Keratinocyte (primary cell): ENCODE measurements at regions not wholly inside any gene's neighbourhood (a gene's known extent, or its start where the extent isn't known, plus 50 kb on each side); places are given as distances from the start of the nearest gene placed in this dataset.

Experiments used
- DNase-seq: peaks from one replicate; pipeline ENCODE4 v3.0.0-alpha.2; 2011; ENCODE audit warnings: low read depth, missing footprints, low spot score
- FAIRE-seq: peaks from 2 replicates; lab custom pipeline; 2011; peaks lifted over from hg19 to GRCh38; lab: Jason Lieb, UNC
- H2AFZ ChIP-seq: 2 replicates; pipeline ENCODE4 v1.6.0; 2012; ENCODE audit warnings: low read length, control low read depth, inconsistent platforms; ENCODE audit not compliant: control insufficient read depth
- H3K27ac ChIP-seq: 2 replicates; pipeline ENCODE4 v1.5.1; 2011; ENCODE audit warnings: low read length; ENCODE audit not compliant: control insufficient read depth, insufficient read depth
- H3K27me3 ChIP-seq: 3 replicates; pipeline ENCODE4 v1.6.0; 2011; ENCODE audit warnings: low read length; ENCODE audit not compliant: control insufficient read depth, insufficient read depth; ENCODE audit errors: extremely low read depth
- H3K36me3 ChIP-seq, 2 experiments: 2 replicates in 1 of 2; 3 replicates in 1 of 2; pipeline ENCODE4 v1.5.1; 2011; ENCODE audit warnings: low read length in 2 of 2, mild to moderate bottlenecking in 1 of 2; ENCODE audit not compliant: control insufficient read depth in 2 of 2, insufficient read depth in 2 of 2; ENCODE audit errors: extremely low read depth in 1 of 2
- H3K4me1 ChIP-seq: 3 replicates; pipeline ENCODE4 v1.5.1; 2011; ENCODE audit warnings: low read length; ENCODE audit not compliant: control insufficient read depth, insufficient read depth; ENCODE audit errors: extremely low read depth
- H3K4me2 ChIP-seq: 3 replicates; pipeline ENCODE4 v1.6.0; 2011; ENCODE audit warnings: low read depth, low read length; ENCODE audit not compliant: control insufficient read depth, insufficient read depth; ENCODE audit errors: extremely low read depth
- H3K4me3 ChIP-seq, 3 experiments: fragments of 200-600 bp in 1 of 3; sonication (generic) in 1 of 3; 2 replicates in 2 of 3; 3 replicates in 1 of 3; pipeline ENCODE4 v1.5.1; 2011 to 2016; ENCODE audit warnings: low read length in 3 of 3, mild to moderate bottlenecking in 3 of 3, control low read depth in 2 of 3, inconsistent platforms in 1 of 3, low read depth in 1 of 3, mixed read lengths in 1 of 3, mixed run types in 1 of 3, moderate library complexity in 1 of 3; ENCODE audit not compliant: control insufficient read depth in 2 of 3, insufficient read depth in 2 of 3; ENCODE audit errors: extremely low read depth in 1 of 3
- H3K79me2 ChIP-seq: 2 replicates; pipeline ENCODE4 v1.6.0; 2012; ENCODE audit warnings: low read length; ENCODE audit not compliant: control insufficient read depth, insufficient read depth
- H3K9ac ChIP-seq: 3 replicates; pipeline ENCODE4 v1.6.0; 2011; ENCODE audit warnings: low read length; ENCODE audit not compliant: control insufficient read depth, insufficient read depth; ENCODE audit errors: extremely low read depth
- H3K9me1 ChIP-seq: 3 replicates; pipeline ENCODE4 v1.6.0; 2011; ENCODE audit warnings: low read length; ENCODE audit not compliant: control insufficient read depth, insufficient read depth; ENCODE audit errors: extremely low read depth
- H3K9me3 ChIP-seq: 2 replicates; pipeline ENCODE4 v1.5.1; 2012; ENCODE audit warnings: low read depth, low read length; ENCODE audit not compliant: control insufficient read depth
- H4K20me1 ChIP-seq: 3 replicates; pipeline ENCODE4 v1.6.0; 2011; ENCODE audit warnings: low read length; ENCODE audit not compliant: control insufficient read depth, insufficient read depth; ENCODE audit errors: extremely low read depth
- CTCF ChIP-seq, 3 experiments: IDR thresholded peaks in 1 of 3; conservative IDR thresholded peaks in 1 of 3; optimal IDR thresholded peaks in 1 of 3; 2 replicates in 2 of 3; 3 replicates in 1 of 3; pipeline versions ENCODE3 to v1.5.1; 2011; ENCODE audit warnings: low read length in 3 of 3, mild to moderate bottlenecking in 3 of 3, moderate library complexity in 2 of 3, control low read depth in 1 of 3, inconsistent platforms in 1 of 3; ENCODE audit not compliant: insufficient read depth in 2 of 3; ENCODE audit errors: extremely low read depth in 1 of 3
- EZH2 ChIP-seq: IDR thresholded peaks from one replicate; pipeline ENCODE4 v1.6.1; 2012; ENCODE audit warnings: inconsistent platforms, mild to moderate bottlenecking, low read length, moderate library complexity
- dilution Hi-C: fragments of 300-500 bp; cut with MboI; formaldehyde crosslinking; loops from one replicate; pipeline ENCODE4 v1.7.0; 2020; ENCODE audit warnings: low sequenced_read_pairs; ENCODE audit not compliant: extremely low pct_ligation_motif_present

- FAIRE-seq (no peak), DNase-seq (no peak)
Measured at GRCh38 chr18:73835039-73835438, 312.6 kb downstream of the FBXO15 start.

DNA sequence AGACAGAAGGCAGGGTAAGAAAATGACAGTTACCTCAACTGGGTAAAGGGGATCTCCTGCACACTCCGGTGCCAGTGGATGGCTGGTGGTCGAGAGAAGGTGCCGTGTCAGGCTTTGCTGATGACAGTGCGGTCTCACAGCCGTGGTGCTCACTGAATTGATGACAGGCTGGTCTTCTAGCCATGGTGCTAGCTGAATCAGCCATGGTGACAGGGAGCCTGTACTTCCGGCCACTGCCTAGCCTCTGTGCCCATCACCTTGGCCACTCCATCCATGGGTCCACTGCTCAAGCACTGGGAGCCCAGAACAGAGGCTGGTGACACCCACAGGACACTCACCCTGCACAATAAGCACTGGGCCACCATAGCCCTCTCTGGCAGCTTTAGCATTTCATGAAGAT, 315.9 kb downstream of the FBXO15 start:
- Histone ChIP-seq H4K20me1 (no peaks in the 10 kb centered on the region), H3K4me2 (no peak overlapping the region), H3K9me1 (no peaks in the 10 kb centered on the region), H3K27ac (no peak overlapping the region), H3K27me3 (no peaks in the 10 kb centered on the region), H3K4me3 (no peak overlapping the region), H3K9me3 (no peaks in the 10 kb centered on the region), H3K4me1 (no peaks in the 10 kb centered on the region), H3K9ac (no peak overlapping the region), H3K36me3 (no peaks in the 10 kb centered on the region), H3K79me2 (no peaks in the 10 kb centered on the region), H2AFZ (no peak overlapping the region)
- no peak for DNase-seq
- no peak for FAIRE-seq
- dilution Hi-C loops, result no loop called here
- TF ChIP-seq EZH2, result no peak
- no peak for TF ChIP-seq CTCF (optimal IDR thresholded peaks at IDR 0.05 in 1 of 3, IDR thresholded peaks at IDR 0.05 in 1 of 3, conservative IDR thresholded peaks at IDR 0.05 in 1 of 3; ENCODE audit: extremely low read depth in 1 of 3, insufficient read depth in 2 of 3, low read length in 3 of 3)

More at GRCh38 chr18:73835039-73835438, 312.6 kb downstream of the FBXO15 start:
- dilution Hi-C loops, result no loop called here
- Histone ChIP-seq H3K4me1 (no peaks in the 10 kb centered on the region), H3K4me3 (no peak overlapping the region), H3K27me3 (no peaks in the 10 kb centered on the region), H3K36me3 (no peaks in the 10 kb centered on the region), H4K20me1 (no peaks in the 10 kb centered on the region), H3K4me2 (no peak overlapping the region), H3K9ac (no peak overlapping the region), H3K9me1 (no peaks in the 10 kb centered on the region), H2AFZ (no peak overlapping the region), H3K9me3 (no peaks in the 10 kb centered on the region), H3K79me2 (no peaks in the 10 kb centered on the region), H3K27ac (no peak overlapping the region)
- no peak for TF ChIP-seq CTCF (optimal IDR thresholded peaks at IDR 0.05 in 1 of 3, IDR thresholded peaks at IDR 0.05 in 1 of 3, conservative IDR thresholded peaks at IDR 0.05 in 1 of 3; ENCODE audit: extremely low read depth in 1 of 3, insufficient read depth in 2 of 3, low read length in 3 of 3)
- no peak for TF ChIP-seq EZH2
